Peyer's patch (tissue), 4 donors: ENCODE measurements at regions not wholly inside any gene's neighbourhood (a gene's known extent, or its start where the extent isn't known, plus 50 kb on each side); places are given as distances from the start of the nearest gene placed in this dataset.

Experiments
- CTCF ChIP-seq, 6 experiments: fragments of 450-650 bp in 4 of 6; fragments of 200-600 bp in 2 of 6; sonication (generic) in 1 of 6; IDR thresholded peaks; one replicate each; pipeline ENCODE4 v1.5.1; 2017 to 2019; ENCODE audit warnings: antibody characterized with exemption in 6 of 6, mild to moderate bottlenecking in 3 of 6, moderate library complexity in 1 of 6
- POLR2A ChIP-seq, 2 donors: fragments of 450-650 bp; IDR thresholded peaks; one replicate each; pipeline ENCODE4 v1.5.1; 2017; ENCODE audit warnings: antibody characterized with exemption in 2 of 2, mild to moderate bottlenecking in 2 of 2, moderate library complexity in 2 of 2

- TF ChIP-seq CTCF (IDR thresholded peaks at IDR 0.05) (no peak), POLR2A (IDR thresholded peaks at IDR 0.05) (no peak)
Measured at GRCh38 chr6:22682979-22683378, 113.6 kb downstream of the HDGFL1 start.
